Upper lobe of left lung (tissue), 6 donors: ENCODE measurements at regions not wholly inside any gene's neighbourhood (a gene's known extent, or its start where the extent isn't known, plus 50 kb on each side); places are given as distances from the start of the nearest gene placed in this dataset.

Experiments
- ATAC-seq, 2 donors: fragments of 200-7000 bp; cut with Tn5 transposase; one replicate each; pipeline ENCODE4 v1.9.1; 2022; ENCODE audit warnings: mild to moderate bottlenecking in 2 of 2, moderate library complexity in 2 of 2; ENCODE audit not compliant: low FRiP score in 2 of 2
- DNase-seq, 2 donors: peaks; one replicate each; pipeline ENCODE4 v3.0.0-alpha.2; 2019 to 2020
- H3K27ac ChIP-seq, 4 donors: fragments of 200-600 bp; sonication (generic); one replicate each; pipeline ENCODE4 v1.5.1; 2016 to 2019
- H3K27me3 ChIP-seq, 4 donors: fragments of 200-600 bp; sonication (generic); one replicate each; pipeline ENCODE4 v1.5.1; 2017 to 2019
- H3K36me3 ChIP-seq, 4 donors: fragments of 200-600 bp; sonication (generic); one replicate each; pipeline ENCODE4 v1.5.1; 2016 to 2019
- H3K4me1 ChIP-seq, 4 donors: fragments of 200-600 bp; sonication (generic); one replicate each; pipeline ENCODE4 v1.5.1; 2018 to 2019
- H3K4me3 ChIP-seq, 4 donors: fragments of 200-600 bp; sonication (generic); one replicate each; pipeline ENCODE4 v1.5.1; 2017 to 2019; ENCODE audit warnings: mild to moderate bottlenecking in 2 of 4, moderate library complexity in 1 of 4
- H3K9me3 ChIP-seq, 4 donors: fragments of 200-600 bp; sonication (generic); one replicate each; pipeline ENCODE4 v1.5.1; 2018 to 2019
- EP300 ChIP-seq, 4 donors: sonication (generic); formaldehyde crosslinking; IDR thresholded peaks; one replicate each; pipeline ENCODE4 v1.5.1; 2017; ENCODE audit warnings: antibody characterized with exemption in 4 of 4, control low read depth in 2 of 4
- POLR2A ChIP-seq, 4 donors: fragments of 450-650 bp; IDR thresholded peaks; one replicate each; pipeline ENCODE4 v1.5.1; 2016 to 2017; ENCODE audit warnings: antibody characterized with exemption in 4 of 4, mild to moderate bottlenecking in 2 of 4
- POLR2AphosphoS5 ChIP-seq, 2 donors: sonication (generic); formaldehyde crosslinking; IDR thresholded peaks; one replicate each; pipeline ENCODE4 v1.5.1; 2017; ENCODE audit warnings: antibody characterized with exemption in 2 of 2
- WGBS, 2 donors: methylation state at CpG; one replicate each; pipeline ENCODE4 v1.1.5; 2017 to 2018; 5-methylcytosine and 5-hydroxymethylcytosine counted together
- TF ChIP-seq, protein P1 (sequence below), 6 experiments: fragments of 450-650 bp in 4 of 6; fragments of 200-600 bp in 2 of 6; sonication (generic) in 2 of 6; IDR thresholded peaks; one replicate each; pipeline ENCODE4 v1.5.1; 2016 to 2019; ENCODE audit warnings: antibody characterized with exemption in 6 of 6
- donor health status: DM: no; HTN: no; CAD: no; lungs with moderate emphysema.
- donor health status: DM: no; HTN: yes; CAD: no; lungs with severe emphysema.

DNA sequence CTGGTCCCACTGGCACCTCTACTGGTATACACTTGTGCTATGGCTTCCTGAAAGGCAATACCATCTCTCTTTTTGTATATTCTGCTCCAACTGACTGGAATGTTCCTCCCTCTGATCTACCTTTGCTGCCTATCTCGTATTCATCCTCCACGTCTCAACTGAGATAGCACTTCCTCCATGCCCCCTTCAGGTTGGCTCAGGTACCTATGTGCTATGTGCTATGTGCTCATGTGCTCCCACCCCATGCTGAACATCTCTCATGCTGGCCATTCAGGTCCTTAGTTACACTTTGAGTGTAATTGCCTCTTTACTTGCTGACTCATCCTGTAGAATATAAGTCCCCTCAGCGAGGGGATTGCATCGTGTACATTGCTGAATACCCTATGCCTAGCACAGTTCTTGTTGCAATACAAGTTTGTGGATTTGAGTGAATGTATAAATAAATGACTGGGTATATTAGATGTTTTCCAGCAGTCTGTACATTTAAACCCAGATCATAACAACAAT is 156.9 kb downstream of the SOX2 start:
- TF ChIP-seq POLR2A (IDR thresholded peaks at IDR 0.05) (no peak), EP300 (IDR thresholded peaks at IDR 0.05) (no peak), POLR2AphosphoS5 (IDR thresholded peaks at IDR 0.05) (no peak)
- TF ChIP-seq, protein P1, sequence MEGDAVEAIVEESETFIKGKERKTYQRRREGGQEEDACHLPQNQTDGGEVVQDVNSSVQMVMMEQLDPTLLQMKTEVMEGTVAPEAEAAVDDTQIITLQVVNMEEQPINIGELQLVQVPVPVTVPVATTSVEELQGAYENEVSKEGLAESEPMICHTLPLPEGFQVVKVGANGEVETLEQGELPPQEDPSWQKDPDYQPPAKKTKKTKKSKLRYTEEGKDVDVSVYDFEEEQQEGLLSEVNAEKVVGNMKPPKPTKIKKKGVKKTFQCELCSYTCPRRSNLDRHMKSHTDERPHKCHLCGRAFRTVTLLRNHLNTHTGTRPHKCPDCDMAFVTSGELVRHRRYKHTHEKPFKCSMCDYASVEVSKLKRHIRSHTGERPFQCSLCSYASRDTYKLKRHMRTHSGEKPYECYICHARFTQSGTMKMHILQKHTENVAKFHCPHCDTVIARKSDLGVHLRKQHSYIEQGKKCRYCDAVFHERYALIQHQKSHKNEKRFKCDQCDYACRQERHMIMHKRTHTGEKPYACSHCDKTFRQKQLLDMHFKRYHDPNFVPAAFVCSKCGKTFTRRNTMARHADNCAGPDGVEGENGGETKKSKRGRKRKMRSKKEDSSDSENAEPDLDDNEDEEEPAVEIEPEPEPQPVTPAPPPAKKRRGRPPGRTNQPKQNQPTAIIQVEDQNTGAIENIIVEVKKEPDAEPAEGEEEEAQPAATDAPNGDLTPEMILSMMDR (IDR thresholded peaks at IDR 0.05), result no peak
- no peaks in the 10 kb centered on the region for H3K4me1 ChIP-seq
- no peaks in the 10 kb centered on the region for H3K36me3 ChIP-seq
- H3K27ac ChIP-seq, result no peak overlapping the region
- ATAC-seq (no peak), DNase-seq (no peak)
- H3K4me3 ChIP-seq, result no peak overlapping the region
- no peaks in the 10 kb centered on the region for H3K27me3 ChIP-seq
- WGBS, 2 donors, result 81 to 90% methylated on average over 4 of the region's 4 CpGs
- H3K9me3 ChIP-seq, result no peaks in the 10 kb centered on the region

DNA sequence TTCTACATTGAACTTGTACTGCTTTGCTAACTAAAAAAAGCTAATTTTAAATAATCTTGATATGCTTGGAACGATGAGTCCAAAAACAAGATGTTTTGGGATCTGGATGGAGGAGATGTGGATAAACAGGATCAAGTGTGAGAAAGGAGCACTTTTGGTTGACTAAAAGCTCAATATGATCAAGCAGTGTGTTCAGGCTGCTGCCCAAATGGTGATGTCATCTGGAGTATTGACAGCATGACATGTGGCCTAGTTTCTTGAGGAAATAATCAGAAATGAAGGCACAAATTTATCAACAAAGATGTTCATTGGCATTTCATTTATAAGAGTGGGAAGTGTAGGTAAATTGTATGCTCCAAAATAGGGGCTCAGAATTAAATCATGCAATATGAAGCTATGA is 161.2 kb downstream of the SOX2 start:
- WGBS, 2 donors, result 59 to 80% methylated on average over 1 of the region's 1 CpG
- Histone ChIP-seq H3K27ac (no peak overlapping the region), H3K9me3 (no peaks in the 10 kb centered on the region), H3K36me3 (no peaks in the 10 kb centered on the region), H3K4me3 (no peak overlapping the region), H3K27me3 (no peaks in the 10 kb centered on the region), H3K4me1 (no peaks in the 10 kb centered on the region)
- TF ChIP-seq POLR2AphosphoS5 (IDR thresholded peaks at IDR 0.05), result no peak
- TF ChIP-seq EP300 (IDR thresholded peaks at IDR 0.05), result no peak
- TF ChIP-seq, protein P1 (IDR thresholded peaks at IDR 0.05), result no peak
- TF ChIP-seq POLR2A (IDR thresholded peaks at IDR 0.05), result no peak
- ATAC-seq (no peak), DNase-seq (no peak)

DNA sequence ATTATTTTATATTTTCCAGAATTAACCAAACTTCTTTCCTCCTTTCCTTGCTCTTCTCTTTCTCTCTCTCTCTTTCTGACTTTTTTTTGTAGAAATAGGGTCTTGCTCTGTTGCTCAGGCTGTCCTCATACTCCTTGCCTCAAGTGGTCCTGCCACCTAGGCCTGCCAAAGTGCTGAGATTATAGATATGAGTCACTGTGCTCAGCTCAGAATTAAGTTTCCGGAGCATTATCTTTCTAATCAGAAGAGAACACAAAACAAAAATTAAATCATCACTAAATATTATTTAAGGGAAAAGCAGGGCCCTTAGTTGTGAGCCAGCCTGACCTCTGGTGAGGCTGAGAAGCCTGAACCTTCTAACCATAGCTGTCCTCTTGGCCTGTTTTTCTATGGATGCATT is 168.2 kb downstream of the SOX2 start:
- 71 to 79% methylated on average over 1 of the region's 1 CpG for WGBS, 2 donors
- no peaks in the 10 kb centered on the region for H3K27me3 ChIP-seq
- ATAC-seq (no peak), DNase-seq (no peak)
- no peak overlapping the region for H3K4me3 ChIP-seq
- H3K9me3 ChIP-seq, result no peaks in the 10 kb centered on the region
- TF ChIP-seq POLR2A (IDR thresholded peaks at IDR 0.05) (no peak), POLR2AphosphoS5 (IDR thresholded peaks at IDR 0.05) (no peak), EP300 (IDR thresholded peaks at IDR 0.05) (no peak)
- TF ChIP-seq, protein P1 (IDR thresholded peaks at IDR 0.05), result no peak
- no peaks in the 10 kb centered on the region for H3K4me1 ChIP-seq
- no peak overlapping the region for H3K27ac ChIP-seq
- H3K36me3 ChIP-seq, result no peaks in the 10 kb centered on the region

DNA sequence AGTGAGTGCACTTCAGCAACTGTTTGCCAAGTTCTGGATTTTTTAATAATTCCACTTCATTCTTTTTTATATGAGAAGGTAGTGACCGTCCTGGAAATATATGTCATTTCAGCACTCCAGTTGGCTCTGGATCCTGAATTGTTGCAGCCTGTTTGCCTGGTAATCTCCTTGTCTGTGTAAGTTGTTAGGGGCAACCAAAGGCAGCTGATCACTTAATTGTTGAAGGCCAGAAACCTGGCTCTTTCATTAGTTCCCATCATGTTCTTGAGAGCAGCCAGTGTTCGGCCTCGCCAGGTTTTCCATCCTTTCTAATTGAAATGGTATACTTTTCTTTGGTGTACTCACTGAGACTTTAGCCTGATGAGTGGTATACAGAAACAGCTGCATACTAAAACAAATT is 168.6 kb downstream of the SOX2 start:
- no peak overlapping the region for H3K4me3 ChIP-seq
- H3K9me3 ChIP-seq, result no peaks in the 10 kb centered on the region
- no peak for ATAC-seq
- no peaks in the 10 kb centered on the region for H3K27me3 ChIP-seq
- no peaks in the 10 kb centered on the region for H3K36me3 ChIP-seq
- TF ChIP-seq POLR2AphosphoS5 (IDR thresholded peaks at IDR 0.05), result no peak
- no peak for TF ChIP-seq EP300 (IDR thresholded peaks at IDR 0.05)
- TF ChIP-seq, protein P1 (IDR thresholded peaks at IDR 0.05), result no peak
- TF ChIP-seq POLR2A (IDR thresholded peaks at IDR 0.05), result no peak
- DNase-seq, result no peak
- H3K27ac ChIP-seq, result no peak overlapping the region
- no peaks in the 10 kb centered on the region for H3K4me1 ChIP-seq
- 82 to 91% methylated on average over 3 of the region's 3 CpGs for WGBS, 2 donors

DNA sequence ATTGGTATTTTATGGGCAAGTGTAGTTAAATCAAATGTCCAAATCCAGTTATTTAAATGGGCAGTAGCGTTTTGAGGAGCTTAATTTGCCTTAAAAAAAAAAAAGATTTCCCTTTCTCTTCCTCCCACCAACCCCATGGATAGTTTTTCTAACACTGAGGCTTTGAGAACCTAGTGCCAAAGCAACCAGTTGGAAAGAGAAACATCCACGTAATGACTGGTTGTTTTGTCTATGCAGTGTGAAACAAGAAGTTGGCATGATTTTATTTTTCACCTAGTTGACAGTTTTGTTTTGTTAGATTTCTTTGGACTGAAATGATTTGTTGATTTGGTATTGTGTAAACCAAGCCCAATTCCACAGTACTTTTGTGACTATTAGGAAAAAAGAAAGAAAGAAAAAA is 170.0 kb downstream of the SOX2 start:
- 60 to 67% methylated on average over 2 of the region's 2 CpGs for WGBS, 2 donors
- no peaks in the 10 kb centered on the region for H3K4me1 ChIP-seq
- no peaks in the 10 kb centered on the region for H3K9me3 ChIP-seq
- H3K4me3 ChIP-seq, result no peak overlapping the region
- no peak for DNase-seq
- no peaks in the 10 kb centered on the region for H3K36me3 ChIP-seq
- no peak for TF ChIP-seq POLR2A (IDR thresholded peaks at IDR 0.05)
- TF ChIP-seq, protein P1 (IDR thresholded peaks at IDR 0.05), result no peak
- no peak for TF ChIP-seq EP300 (IDR thresholded peaks at IDR 0.05)
- TF ChIP-seq POLR2AphosphoS5 (IDR thresholded peaks at IDR 0.05), result no peak
- no peak for ATAC-seq
- H3K27me3 ChIP-seq, result no peaks in the 10 kb centered on the region
- no peak overlapping the region for H3K27ac ChIP-seq
